Stimulated activated CD4-positive, alpha-beta T cell treated with anti-CD3 and anti-CD28 coated beads, Interleukin-15, amount 100 ng/mL, for 1 hour (primary cell): ENCODE measurements at regions not wholly inside any gene's neighbourhood (a gene's known extent, or its start where the extent isn't known, plus 50 kb on each side); places are given as distances from the start of the nearest gene placed in this dataset.

Experiments used
- DNase-seq, 2 donors: peaks; one replicate each; pipeline ENCODE4 v3.0.0-alpha.2; 2020; ENCODE audit warnings: low read depth in 1 of 2, low spot score in 1 of 2

- DNase-seq: no peak
Observed at GRCh38 chr14:22174412-22175277, 414.4 kb downstream of the DAD1 start.

GRCh38 chr14:22168092-22168955, 420.7 kb downstream of the DAD1 start:
- no peak for DNase-seq

DNA sequence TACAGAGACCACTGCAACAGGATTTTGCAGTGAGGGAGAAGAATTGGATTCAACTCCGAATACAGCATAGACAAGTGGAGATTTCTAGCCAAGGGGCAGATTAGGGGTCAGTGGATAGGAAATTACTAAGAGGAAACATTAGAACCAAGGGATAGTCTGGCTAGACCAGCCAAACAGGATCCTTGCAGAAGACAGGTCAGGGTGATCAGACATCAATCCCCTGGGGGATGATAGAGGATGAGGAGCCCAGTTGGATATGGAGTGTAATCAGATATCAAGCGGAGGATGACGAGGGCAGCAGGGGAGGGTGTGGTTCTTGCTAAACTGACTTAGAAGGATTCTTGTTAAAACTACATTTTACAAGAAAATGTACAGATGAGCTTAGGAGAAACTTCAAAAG, 424.4 kb downstream of the DAD1 start:
- DNase-seq: no peak

DNA sequence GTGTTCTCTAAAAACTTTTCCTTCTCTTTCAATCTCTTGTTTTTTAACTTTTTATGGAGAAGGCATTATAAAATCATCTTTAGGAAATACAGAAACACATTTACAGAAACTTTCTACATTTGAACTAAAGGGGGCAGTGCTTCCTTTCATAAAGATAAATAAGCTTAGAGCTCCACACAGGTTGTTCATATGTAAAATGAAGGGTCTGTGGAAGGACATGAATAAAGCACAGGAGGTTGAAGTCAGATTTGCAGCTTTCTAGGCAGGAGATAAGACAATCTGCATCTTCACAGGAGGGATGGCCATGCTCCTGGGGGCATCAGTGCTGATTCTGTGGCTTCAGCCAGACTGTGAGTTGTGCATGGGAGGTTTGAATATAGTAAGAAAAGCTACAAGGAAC, 426.0 kb downstream of the DAD1 start:
- no peak for DNase-seq

DNA sequence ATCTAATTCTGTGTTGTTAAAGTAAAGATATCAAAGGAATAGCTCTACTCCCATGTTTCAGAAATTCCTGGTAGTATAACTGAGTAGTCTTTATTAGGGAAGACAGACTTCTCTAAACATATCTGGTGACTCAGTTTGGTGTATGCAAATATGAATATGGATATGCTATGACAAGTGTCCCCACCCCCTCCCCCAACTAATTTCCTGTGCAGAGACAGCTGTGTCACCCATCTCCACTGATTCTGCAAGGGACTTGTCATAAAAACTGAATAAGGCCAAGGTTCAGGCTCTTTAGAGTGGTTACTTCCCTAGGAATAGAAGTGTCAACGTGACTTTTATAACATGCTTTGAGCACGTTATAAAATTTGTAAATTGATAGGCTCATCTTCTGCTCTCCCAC, 429.1 kb downstream of the DAD1 start:
- no peak for DNase-seq

GRCh38 chr14:22159099-22159498, 429.9 kb downstream of the DAD1 start:
- no peak for DNase-seq

GRCh38 chr14:22158560-22158959, 430.5 kb downstream of the DAD1 start:
- DNase-seq: no peak

DNA sequence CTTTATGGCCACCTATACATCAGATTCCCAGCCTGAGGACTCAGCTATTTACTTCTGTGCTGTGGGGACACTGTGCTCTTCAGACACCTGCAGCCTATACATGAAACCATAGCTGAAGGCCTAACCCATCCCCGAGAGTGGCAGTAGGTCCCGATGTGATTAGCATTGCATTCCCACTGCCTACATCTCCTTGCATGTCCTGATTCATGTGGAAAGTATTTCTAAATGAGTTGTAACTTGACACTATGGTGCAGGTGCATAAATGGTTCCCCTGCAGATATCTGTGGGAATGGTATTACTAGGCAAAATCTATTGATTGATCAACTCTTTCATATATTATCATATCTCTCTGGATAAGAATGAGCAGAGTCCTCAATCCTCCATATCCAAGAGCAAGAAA, 433.5 kb downstream of the DAD1 start:
- DNase-seq: no peak

DNA sequence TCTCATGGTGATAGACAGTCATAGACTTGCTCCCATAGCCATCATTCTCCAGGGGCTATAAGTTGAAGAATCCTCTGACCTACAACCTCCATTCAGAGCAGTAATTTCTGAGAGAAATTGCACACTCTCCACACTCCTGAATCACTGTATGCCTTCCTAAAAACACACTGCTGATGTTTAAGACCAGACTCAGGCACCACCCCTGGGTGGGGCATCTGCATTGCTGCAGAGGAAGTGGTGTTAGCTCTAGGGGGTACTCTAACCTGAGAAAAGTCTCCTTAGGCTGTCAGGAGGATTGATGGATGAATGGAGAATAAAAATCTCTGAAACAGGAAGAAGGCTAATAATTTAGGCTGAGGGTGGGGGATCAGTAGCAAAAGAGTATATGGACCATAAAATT, 436.1 kb downstream of the DAD1 start:
- DNase-seq: no peak

GRCh38 chr14:22152161-22152870, 436.7 kb downstream of the DAD1 start:
- DNase-seq: no peak

GRCh38 chr14:22151121-22151520, 437.9 kb downstream of the DAD1 start:
- no peak for DNase-seq

DNA sequence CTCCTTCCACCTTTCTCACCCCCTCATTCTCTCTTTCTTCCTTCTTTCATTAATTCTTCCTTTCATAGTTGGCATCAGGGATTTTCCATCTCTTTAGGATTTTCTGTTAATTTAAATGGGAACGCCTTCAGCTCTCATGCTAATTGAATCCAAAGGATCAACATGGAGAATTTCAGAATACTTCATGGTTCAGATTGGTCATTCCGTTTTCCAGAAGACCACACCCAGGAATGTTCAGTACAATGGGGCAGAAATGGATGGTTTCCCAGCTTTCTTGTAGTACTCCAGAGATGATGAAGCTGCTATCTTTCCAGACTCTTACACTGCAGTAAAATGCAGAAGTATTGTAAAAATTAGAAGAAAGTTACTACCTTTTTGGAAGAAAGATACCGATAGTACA, 440.0 kb downstream of the DAD1 start:
- DNase-seq: no peak

GRCh38 chr14:22147716-22148115, 441.3 kb downstream of the DAD1 start:
- DNase-seq: no peak

DNA sequence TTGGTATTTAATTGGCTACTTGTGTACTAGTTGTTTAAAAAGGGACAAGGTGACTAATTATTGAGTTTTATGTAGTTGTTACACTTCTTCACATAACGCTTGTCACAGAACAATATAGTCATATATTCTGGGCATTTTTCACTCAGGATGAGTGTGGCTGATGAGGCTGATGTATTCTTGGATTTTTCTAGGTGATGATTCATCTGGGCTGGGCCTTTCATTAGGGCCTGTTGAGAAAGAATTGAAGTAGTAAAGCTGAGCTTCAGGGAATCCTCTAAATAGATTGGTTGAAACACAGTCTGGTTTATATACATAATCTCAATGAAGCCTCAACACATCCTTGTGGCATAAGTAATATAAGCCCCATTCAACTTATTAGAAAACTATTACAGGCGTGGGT, 445.7 kb downstream of the DAD1 start:
- no peak for DNase-seq

DNA sequence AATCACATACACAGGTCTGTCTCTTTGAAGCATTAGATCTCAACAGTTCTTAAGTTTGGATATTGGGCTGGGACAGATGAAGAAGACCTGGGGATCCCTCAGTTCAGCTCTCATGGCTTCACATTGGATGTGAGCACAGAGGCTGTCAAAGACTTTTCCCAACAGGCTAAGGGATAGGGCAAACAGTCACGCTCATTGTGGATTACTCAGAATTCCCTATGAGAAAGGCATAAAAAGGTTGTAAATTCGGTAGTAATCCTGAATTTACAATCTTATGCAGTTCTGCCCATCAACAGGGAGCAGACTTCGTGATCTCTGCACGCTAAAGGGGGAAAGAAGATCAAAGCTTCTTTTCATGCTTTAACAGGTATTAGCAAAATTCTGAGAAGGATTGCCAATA, 448.4 kb downstream of the DAD1 start:
- DNase-seq: no peak

DNA sequence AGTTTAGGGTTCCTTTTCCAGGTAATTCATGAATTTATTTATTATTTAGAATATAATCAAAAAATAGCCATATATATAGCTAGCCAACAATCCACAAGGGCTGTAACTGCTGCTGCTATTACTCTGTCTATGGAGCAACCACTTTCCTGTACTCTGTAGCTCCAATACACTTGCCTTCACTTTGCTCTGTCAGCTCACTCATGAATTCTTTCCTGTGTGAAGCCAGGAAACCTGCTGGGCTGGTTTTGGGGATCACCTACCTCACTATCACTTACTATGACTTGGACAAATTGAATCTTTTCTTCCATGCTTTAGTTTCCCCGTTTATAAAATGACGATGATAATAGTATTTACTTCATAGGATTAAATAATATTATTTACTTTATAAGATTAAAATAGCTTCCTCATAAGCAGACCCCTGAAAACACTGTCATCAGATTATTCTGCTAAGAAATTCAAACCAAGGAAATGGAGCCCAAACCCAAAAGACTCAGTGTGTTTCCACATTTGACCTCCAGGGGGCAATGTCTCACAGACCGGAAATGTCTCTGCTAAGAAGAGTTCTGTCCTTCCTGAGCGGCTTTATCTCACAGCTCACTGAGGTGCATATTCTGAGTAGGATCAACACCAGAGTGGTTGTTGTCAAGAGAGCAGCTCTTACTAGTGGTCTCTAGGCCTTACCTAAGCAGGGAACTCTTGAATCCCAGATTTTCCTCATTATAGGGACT, 457.1 kb downstream of the DAD1 start:
- no peak for DNase-seq

DNA sequence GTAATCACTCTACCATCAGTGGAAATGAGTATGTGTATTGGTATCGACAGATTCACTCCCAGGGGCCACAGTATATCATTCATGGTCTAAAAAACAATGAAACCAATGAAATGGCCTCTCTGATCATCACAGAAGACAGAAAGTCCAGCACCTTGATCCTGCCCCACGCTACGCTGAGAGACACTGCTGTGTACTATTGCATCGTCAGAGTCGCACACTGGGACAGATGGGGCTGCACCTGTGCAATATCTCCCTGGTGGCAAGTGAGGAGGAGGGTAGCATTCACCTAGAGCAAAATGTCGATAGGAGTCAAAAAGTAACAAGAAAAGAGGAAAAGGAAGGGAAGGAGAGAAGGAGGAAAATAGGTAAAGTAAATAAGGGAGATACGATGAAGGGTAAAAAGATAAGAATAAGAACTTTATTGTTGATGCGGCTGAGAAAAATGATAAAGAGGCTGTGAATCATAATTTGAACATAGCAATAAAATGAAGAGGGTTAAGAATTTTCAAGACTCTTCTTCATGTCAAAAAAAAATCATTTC, 450.5 kb upstream of the OR4E1 start:
- DNase-seq: no peak

DNA sequence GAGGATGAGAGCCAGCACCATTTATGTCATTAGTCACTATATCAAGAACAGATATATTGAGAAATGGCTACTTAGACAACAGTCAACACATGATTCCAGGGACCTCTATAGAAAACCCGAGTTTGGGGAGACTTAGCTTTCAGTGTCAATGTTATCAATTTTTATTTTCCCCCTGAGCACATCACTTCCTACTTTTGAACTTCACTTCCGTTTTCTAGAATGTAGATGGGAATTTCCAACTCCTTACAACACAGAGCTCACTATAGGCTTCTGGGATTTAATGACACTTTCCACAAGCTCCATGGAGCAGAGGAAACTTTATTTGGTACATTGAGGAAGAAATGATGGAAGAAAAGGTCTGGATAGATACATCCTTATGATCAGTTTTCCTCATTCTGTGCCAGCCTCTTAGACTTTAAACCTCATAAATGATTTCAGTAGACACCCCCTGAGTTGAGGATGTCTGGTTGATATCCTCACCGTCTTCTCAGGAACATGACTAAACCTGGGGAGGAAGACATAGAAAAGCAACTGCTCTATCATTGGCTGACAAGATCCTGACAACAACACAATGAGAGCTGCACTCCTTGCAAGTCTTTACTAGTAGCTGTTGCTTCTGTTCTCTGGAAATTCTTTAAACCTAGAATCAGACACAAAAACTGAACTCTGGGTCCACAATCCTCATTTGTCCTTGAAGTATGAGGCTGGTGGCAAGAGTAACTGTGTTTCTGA, 449.4 kb upstream of the OR4E1 start:
- no peak for DNase-seq

DNA sequence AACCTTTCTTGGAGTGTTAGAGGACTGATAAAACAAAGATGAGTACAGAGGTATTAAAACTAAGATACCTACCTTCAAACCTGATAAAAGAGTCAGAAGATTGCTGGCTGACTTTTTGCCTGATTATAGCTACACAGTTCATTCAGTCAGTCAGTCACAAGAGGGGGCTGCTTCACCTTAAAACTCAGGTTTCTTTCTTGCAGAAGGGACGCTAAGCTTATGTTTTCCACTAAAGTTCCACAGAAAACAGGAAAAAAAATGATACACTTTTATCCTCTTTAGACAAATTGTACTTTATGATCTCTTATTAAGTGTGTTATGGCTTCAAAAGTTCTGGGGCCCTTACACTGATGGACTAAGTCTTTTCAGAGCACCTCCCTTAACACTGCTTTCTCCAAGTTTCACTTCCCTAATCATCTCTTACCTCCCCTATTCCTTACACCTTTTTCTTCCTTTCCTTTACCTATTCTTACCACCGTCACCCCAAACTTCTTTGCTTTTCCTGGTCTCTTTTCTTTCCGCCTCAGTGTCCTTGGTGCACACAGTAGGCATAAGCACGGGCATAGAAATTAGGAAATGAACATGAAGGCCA, 448.7 kb upstream of the OR4E1 start:
- DNase-seq: no peak
